LNCaP clone FGC (cell line): ENCODE measurements at regions not wholly inside any gene's neighbourhood (a gene's known extent, or its start where the extent isn't known, plus 50 kb on each side); places are given as distances from the start of the nearest gene placed in this dataset.

Experiments used
- DNase-seq: peaks from one replicate; pipeline ENCODE4 v3.0.0-alpha.2; 2011; ENCODE audit warnings: low read depth
- H3K4me3 ChIP-seq: 2 replicates; pipeline ENCODE4 v1.5.1; 2011; ENCODE audit warnings: mild to moderate bottlenecking, low read depth, low read length, control low read depth
- TF ChIP-seq, protein P1 (sequence below): IDR thresholded peaks from 2 replicates; pipeline ENCODE4 v1.5.1; 2012; ENCODE audit warnings: mild to moderate bottlenecking; ENCODE audit not compliant: control insufficient read depth, insufficient read depth; ENCODE audit errors: extremely low read depth

DNA sequence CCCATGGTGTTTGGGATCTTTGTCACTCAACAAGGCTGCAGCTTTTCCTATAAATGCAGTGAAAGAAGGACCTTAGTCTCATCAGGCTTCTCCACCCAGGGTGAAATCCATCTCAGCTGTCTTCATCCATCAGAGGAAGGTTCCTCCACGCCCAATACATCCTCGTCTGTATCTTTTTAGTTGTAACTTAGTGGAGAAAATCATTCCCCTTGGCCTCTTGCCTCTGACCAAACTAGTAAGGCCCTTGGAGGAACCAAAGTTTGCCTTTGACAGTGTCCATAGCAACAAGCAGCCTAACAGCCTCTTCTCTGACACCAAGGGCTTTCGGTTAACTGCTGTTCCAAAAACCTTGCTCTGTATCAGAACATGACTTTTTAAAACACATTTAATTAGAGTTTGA is 230.3 kb upstream of the ECI2 start:
- TF ChIP-seq, protein P1, sequence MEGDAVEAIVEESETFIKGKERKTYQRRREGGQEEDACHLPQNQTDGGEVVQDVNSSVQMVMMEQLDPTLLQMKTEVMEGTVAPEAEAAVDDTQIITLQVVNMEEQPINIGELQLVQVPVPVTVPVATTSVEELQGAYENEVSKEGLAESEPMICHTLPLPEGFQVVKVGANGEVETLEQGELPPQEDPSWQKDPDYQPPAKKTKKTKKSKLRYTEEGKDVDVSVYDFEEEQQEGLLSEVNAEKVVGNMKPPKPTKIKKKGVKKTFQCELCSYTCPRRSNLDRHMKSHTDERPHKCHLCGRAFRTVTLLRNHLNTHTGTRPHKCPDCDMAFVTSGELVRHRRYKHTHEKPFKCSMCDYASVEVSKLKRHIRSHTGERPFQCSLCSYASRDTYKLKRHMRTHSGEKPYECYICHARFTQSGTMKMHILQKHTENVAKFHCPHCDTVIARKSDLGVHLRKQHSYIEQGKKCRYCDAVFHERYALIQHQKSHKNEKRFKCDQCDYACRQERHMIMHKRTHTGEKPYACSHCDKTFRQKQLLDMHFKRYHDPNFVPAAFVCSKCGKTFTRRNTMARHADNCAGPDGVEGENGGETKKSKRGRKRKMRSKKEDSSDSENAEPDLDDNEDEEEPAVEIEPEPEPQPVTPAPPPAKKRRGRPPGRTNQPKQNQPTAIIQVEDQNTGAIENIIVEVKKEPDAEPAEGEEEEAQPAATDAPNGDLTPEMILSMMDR = no peak
- H3K4me3 ChIP-seq = no peak overlapping the region
- no peak for DNase-seq

DNA sequence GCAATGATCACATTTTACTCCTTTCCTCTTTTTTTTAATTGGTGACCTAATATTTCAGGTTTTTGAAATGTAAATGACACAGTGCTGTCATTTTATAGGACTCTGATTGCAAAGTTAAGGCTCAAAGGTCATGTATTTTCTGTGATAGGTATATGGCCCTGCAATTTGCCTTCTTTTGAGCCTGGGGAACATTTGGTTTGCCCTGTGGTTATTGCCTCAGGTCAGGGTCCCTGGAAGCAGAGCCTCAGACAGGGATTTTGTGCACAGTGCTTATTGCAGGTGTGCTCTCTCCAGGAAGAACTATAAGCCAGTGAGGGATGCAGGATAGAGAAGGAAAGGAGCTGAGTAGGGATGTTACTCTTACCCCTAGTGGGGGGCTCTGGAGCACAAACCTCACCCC is 229.3 kb upstream of the ECI2 start:
- TF ChIP-seq, protein P1 = no peak
- no peak overlapping the region for H3K4me3 ChIP-seq
- no peak for DNase-seq

DNA sequence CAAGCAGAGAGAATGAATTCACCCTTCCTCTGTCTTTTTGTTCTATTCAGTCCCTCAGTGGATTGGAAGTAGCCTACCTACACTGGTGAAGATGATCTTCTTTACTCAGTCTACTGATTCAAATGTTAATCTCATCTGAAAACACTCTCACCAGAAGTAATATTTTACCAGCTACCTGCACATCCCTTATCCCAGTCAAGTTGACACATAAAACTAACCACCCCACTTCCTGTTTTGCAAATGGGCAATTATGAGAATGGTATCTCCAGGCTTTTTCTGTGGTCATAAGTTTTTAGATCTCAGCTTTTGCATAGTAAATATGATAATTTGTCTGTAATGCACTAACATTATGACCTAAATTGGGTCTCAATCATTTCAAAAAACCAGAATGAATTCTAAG is 228.8 kb upstream of the ECI2 start:
- no peak for DNase-seq
- TF ChIP-seq, protein P1 = no peak
- no peak overlapping the region for H3K4me3 ChIP-seq

DNA sequence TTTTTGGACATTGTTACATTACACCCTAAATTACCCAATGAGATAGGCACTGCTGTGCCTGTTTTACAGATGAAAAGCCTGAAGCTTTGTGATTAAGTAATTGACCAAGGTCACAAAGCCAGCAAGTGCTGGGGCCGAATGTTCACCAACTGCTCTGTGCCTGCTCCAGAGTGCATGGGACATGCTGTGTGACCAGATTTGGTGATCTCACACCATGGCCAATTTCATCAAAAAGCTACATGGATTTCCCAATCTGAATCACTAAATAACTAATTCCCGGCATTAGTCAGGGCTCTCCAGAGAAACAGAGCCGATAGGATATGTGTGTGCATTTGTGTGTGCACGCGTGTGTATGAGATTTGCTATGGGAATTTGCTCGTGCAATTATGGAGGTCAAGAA is 228.3 kb upstream of the ECI2 start:
- TF ChIP-seq, protein P1 = no peak
- no peak for DNase-seq
- no peak overlapping the region for H3K4me3 ChIP-seq

DNA sequence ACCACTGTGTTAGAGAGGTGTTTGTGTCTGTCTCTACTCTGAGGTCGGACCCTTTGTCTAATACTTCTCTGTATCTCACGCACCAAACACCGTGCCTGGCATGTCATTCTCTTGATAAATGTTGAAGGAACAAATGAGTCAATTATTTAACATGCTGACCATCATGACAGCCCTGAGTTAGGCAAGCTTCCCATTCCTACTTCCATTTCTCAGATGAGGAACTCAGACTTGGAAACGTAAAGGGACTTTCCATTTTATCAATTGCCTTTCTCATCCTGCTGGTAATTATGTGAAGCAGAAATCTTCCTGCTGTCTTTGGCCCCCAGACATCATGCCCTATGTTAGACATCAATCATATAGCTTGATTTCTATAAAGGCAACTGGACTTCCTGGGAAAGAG is 227.0 kb upstream of the ECI2 start:
- no peak for DNase-seq
- H3K4me3 ChIP-seq = no peak overlapping the region
- TF ChIP-seq, protein P1 = no peak

DNA sequence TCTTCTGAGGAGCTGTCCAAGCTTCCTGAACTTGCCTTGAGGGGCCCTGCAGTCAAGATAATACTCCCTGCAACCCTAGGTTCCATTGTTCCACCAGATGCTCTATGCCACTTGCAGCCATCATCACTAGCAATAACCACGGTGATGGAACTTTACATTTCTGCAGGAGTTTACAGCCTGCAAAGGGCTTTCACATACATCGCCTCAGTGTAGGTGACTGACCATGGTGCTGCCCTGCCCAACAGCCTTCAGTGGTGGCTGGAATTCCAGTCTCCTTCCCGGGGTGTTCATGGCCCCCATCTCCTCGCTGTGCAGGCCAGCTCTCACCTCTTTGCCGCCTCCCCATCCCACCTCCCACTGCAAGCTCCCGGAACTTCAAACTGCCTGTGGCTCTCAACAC is 225.5 kb upstream of the ECI2 start:
- TF ChIP-seq, protein P1 = no peak
- no peak overlapping the region for H3K4me3 ChIP-seq

DNA sequence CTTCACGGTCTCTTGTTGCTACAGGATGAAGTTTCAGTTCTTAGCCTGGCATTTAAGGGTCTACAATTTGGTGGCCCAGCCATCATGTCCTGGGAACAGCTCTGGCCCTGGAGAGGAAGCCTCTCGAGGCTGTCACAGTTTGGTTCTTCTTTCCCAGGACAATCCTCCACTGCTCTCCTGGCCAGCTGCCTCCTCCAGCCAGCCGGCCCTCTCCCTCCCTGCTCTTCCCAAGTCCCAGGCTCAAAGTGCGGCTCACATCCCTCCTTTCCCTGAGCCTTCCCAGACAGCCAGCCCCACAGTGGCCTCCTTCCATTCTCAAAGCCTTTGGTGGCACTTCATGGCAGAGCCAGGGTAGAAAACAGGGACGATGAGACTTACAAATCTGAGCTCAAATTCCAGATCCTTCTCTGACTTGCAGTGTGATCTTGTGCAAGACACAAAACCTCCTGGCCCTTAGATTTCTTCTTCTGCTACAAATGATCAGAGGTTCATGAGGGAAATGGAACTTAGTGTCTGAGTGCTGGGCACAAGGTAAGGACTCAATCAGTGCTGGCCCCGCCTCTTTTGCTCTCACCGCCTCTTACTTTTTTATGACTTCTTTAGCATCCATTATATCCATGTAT is 223.8 kb upstream of the ECI2 start:
- no peak for DNase-seq
- H3K4me3 ChIP-seq = no peak overlapping the region
- TF ChIP-seq, protein P1 = no peak

More for the DNA sequence above, 225.5 kb upstream of the ECI2 start:
- DNase-seq = no peak
